GM12878 (cell line): ENCODE measurements at regions not wholly inside any gene's neighbourhood (a gene's known extent, or its start where the extent isn't known, plus 50 kb on each side); places are given as distances from the start of the nearest gene placed in this dataset.

Experiments used
- ATAC-seq: fragments of 200-7000 bp; cut with Tn5 transposase; 3 replicates; pipeline ENCODE4 v1.9.1; 2020; ENCODE audit warnings: mild to moderate bottlenecking, moderate library complexity
- BruUV-seq: library from RNA; stranded (reverse); fragments of 400-500 nt; replicated peaks from 2 replicates; lab custom pipeline; 2021; lab: Mats Ljungman, UMichigan
- CTCF ChIA-PET: fragments of 300-600 bp; sonication (Branson Sonifier 250); formaldehyde crosslinking; extraction: SDS; loops from one replicate; lab custom pipeline; 2021; ENCODE audit warnings: inconsistent platforms; lab: Yijun Ruan, JAX
- POLR2A ChIA-PET: fragments of 350-600 bp; formaldehyde crosslinking; extraction: SDS; loops from one replicate; lab custom pipeline; 2021; ENCODE audit warnings: inconsistent platforms; lab: Charles Lee
- RAD21 ChIA-PET: fragments of 300-600 bp; sonication (Branson Sonifier 250); formaldehyde crosslinking; loops from one replicate; lab custom pipeline; 2023; ENCODE audit warnings: antibody characterized with exemption; ENCODE audit not compliant: unreplicated experiment; lab: Charles Lee
- SMC1A ChIA-PET: fragments of 300-600 bp; sonication (Branson Sonifier 250); formaldehyde crosslinking; loops from one replicate; lab custom pipeline; 2023; ENCODE audit not compliant: unreplicated experiment, uncharacterized antibody; lab: Charles Lee
- DNase-seq: peaks from one replicate; pipeline ENCODE4 v3.0.0-alpha.2; 2011; ENCODE audit warnings: low read depth, low spot score
- FAIRE-seq: peaks from 3 replicates; lab custom pipeline; 2011; peaks lifted over from hg19 to GRCh38; lab: Jason Lieb, UNC
- H2AFZ ChIP-seq: 2 replicates; pipeline ENCODE4 v1.6.0; 2011; ENCODE audit warnings: low read depth, low read length, control low read depth; ENCODE audit not compliant: control insufficient read depth
- H3K27ac ChIP-seq: 2 replicates; pipeline ENCODE4 v1.5.1; 2011; ENCODE audit warnings: control low read depth; ENCODE audit not compliant: control insufficient read depth, insufficient read depth
- H3K27me3 ChIP-seq, 2 experiments: replicated peaks in 1 of 2; 2 replicates each; pipeline versions ENCODE4 v1.6.0 to v1.6.1; 2011; ENCODE audit warnings: low read length in 1 of 2; ENCODE audit not compliant: control insufficient read depth in 2 of 2, insufficient read depth in 2 of 2
- H3K36me3 ChIP-seq, 2 experiments: 2 replicates each; pipeline ENCODE4 v1.5.1; 2011; ENCODE audit warnings: low read length in 1 of 2; ENCODE audit not compliant: control insufficient read depth in 2 of 2, insufficient read depth in 2 of 2
- H3K4me1 ChIP-seq: 2 replicates; pipeline ENCODE4 v1.6.1; 2011; ENCODE audit warnings: mild to moderate bottlenecking, low read length, moderate library complexity, mixed read lengths; ENCODE audit not compliant: control insufficient read depth, insufficient read depth
- H3K4me2 ChIP-seq: 2 replicates; pipeline ENCODE4 v1.6.0; 2011; ENCODE audit warnings: control low read depth; ENCODE audit not compliant: control insufficient read depth, insufficient read depth
- H3K4me3 ChIP-seq: fragments of 200-600 bp; sonication (generic); 2 replicates; pipeline ENCODE4 v1.5.1; 2016
- H3K79me2 ChIP-seq: 2 replicates; pipeline ENCODE4 v1.6.0; 2011; ENCODE audit warnings: low read length; ENCODE audit not compliant: control insufficient read depth, insufficient read depth
- H3K9ac ChIP-seq: 2 replicates; pipeline ENCODE4 v1.8.0; 2011; ENCODE audit warnings: low read length, control low read depth, mixed read lengths; ENCODE audit not compliant: control insufficient read depth, insufficient read depth
- H3K9me3 ChIP-seq: replicated peaks from 3 replicates; pipeline ENCODE4 v1.5.1; 2011; ENCODE audit warnings: mild to moderate bottlenecking, low read length; ENCODE audit not compliant: control insufficient read depth, insufficient read depth
- H4K20me1 ChIP-seq: 2 replicates; pipeline ENCODE4 v1.6.0; 2011; ENCODE audit not compliant: control insufficient read depth, insufficient read depth
- ATF2 ChIP-seq: IDR thresholded peaks from 2 replicates; pipeline ENCODE4 v1.6.1; 2012; ENCODE audit warnings: low read length, inconsistent platforms
- BCL11A ChIP-seq: IDR thresholded peaks from 2 replicates; pipeline ENCODE4 v1.6.1; 2011; ENCODE audit warnings: low read depth, low read length
- BHLHE40 ChIP-seq, 2 experiments: fragments of 450-650 bp in 1 of 2; IDR thresholded peaks; 2 replicates each; pipeline ENCODE4 v1.6.1; 2011 to 2017; ENCODE audit warnings: low read depth in 2 of 2, borderline replicate concordance in 1 of 2, improper control_type of control experiment in 1 of 2, low read length in 1 of 2, mild to moderate bottlenecking in 1 of 2
- CBX5 ChIP-seq: sonication (generic); IDR thresholded peaks from 2 replicates; pipeline ENCODE4 v1.6.1; 2016; ENCODE audit warnings: low read depth, moderate library complexity, mild to moderate bottlenecking, inconsistent platforms
- IKZF1 ChIP-seq: fragments of 450-650 bp; conservative IDR thresholded peaks from 2 replicates; pipeline ENCODE4 v1.6.1; 2017; ENCODE audit warnings: antibody characterized with exemption, mild to moderate bottlenecking
- IKZF2 ChIP-seq, 2 experiments: fragments of 450-650 bp; IDR thresholded peaks; 2 replicates each; pipeline ENCODE4 v1.6.1; 2017; ENCODE audit warnings: mild to moderate bottlenecking in 2 of 2, moderate library complexity in 2 of 2
- JUND ChIP-seq: IDR thresholded peaks from 2 replicates; pipeline ENCODE4 v1.6.1; 2012; ENCODE audit warnings: low read depth, mild to moderate bottlenecking, low read length, improper control_type of control experiment, moderate library complexity
- MEF2A ChIP-seq: IDR thresholded peaks from 2 replicates; pipeline ENCODE4 v1.6.1; 2011; ENCODE audit warnings: low read depth, mild to moderate bottlenecking, low read length, moderate library complexity; ENCODE audit not compliant: insufficient read depth
- POU2F2 ChIP-seq: IDR thresholded peaks from 3 replicates; pipeline ENCODE4 v1.6.1; 2011; ENCODE audit warnings: low read depth, mild to moderate bottlenecking, low read length, borderline replicate concordance
- RUNX3 ChIP-seq: IDR thresholded peaks from 2 replicates; pipeline ENCODE4 v1.6.1; 2012; ENCODE audit warnings: low read length, inconsistent platforms
- SMAD5 ChIP-seq: IDR thresholded peaks from 2 replicates; pipeline ENCODE4 v1.6.1; 2016; ENCODE audit warnings: antibody characterized with exemption, low read depth
- STAT3 ChIP-seq: IDR thresholded peaks from 2 replicates; pipeline ENCODE4 v1.6.1; 2011; ENCODE audit warnings: low read depth, low read length, improper control_type of control experiment
- TARDBP ChIP-seq: IDR thresholded peaks from 2 replicates; pipeline ENCODE4 v1.6.1; 2016; ENCODE audit warnings: borderline replicate concordance
- USF2 ChIP-seq: IDR thresholded peaks from 2 replicates; pipeline ENCODE4 v1.6.1; 2011; ENCODE audit warnings: low read depth, low read length, improper control_type of control experiment, borderline replicate concordance
- ZZZ3 ChIP-seq: IDR thresholded peaks from 2 replicates; pipeline ENCODE4 v1.6.1; 2011; ENCODE audit warnings: low read depth; ENCODE audit not compliant: control insufficient read depth, insufficient read length
- WGBS: methylation state at CpG from one replicate; pipeline ENCODE4 v1.1.6; 2016; ENCODE audit warnings: low lambda C conversion rate; ENCODE audit not compliant: insufficient replicate concordance, insufficient coverage; ENCODE audit errors: missing lambda C conversion rate; 5-methylcytosine and 5-hydroxymethylcytosine counted together
- in situ Hi-C: fragments of 300-500 bp; cut with MboI; formaldehyde crosslinking; loops from 9 replicates; pipeline ENCODE4 v1.14.3; 2018; ENCODE audit warnings: mixed read lengths
- intact Hi-C: fragments of 100-400 bp; cut with micrococcal nuclease; formaldehyde crosslinking; loops from one replicate; pipeline ENCODE4 v1.14.2; 2022; ENCODE audit not compliant: unreplicated experiment
- TF ChIP-seq, protein P1 (sequence below): fragments of 450-650 bp; IDR thresholded peaks from 2 replicates; pipeline ENCODE4 v1.6.1; 2016; ENCODE audit warnings: mild to moderate bottlenecking

DNA sequence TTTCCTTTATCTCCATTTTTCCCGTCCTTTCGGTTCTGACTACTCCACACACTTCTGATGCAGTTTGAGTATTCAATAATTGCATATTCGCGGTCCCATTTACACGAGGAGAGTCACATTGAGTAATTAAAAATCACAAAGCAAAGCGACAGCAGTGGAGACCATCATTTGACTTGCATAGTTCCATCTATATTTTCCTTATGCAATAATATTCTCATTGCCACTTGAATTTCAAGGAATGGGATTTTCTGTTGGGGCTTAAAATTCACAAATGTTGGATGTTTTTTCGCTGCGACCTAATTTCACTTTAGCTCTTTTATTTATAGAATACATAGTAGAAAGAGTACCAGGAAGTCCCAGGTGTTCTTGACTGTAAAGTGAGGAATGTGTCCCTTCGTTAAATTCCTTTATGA lies 186.8 kb downstream of the ZEB2 start (continued):
- no peak for TF ChIP-seq SMAD5
- no peak for TF ChIP-seq TARDBP
- TF ChIP-seq, all 136 proteins: peak for 0

- ChIA-PET CTCF (interaction anchor here (0.8 to 1.9 kb wide), 5 partner anchors 9 to 76 kb away, joined by 3 to 5 read pairs (median 3); no protein-coding TSS in a partner anchor), RAD21 (interaction anchor here (0.7 to 2.2 kb wide), 9 partner anchors 32 to 1420 kb away, joined by 3 to 20 read pairs (median 4); no protein-coding TSS in a partner anchor), POLR2A (interaction anchor here (0.6 to 1.2 kb wide), 3 partner anchors 9 to 25 kb away, joined by 3 to 4 read pairs (median 3); no protein-coding TSS in a partner anchor), SMC1A (interaction anchor here (1.0 to 3.5 kb wide), 10 partner anchors 10 to 104 kb away, joined by 3 to 17 read pairs (median 4); no protein-coding TSS in a partner anchor)
- Histone ChIP-seq H3K36me3 (no peaks in the 10 kb centered on the region), H3K27ac (peak overlapping the region; percentile 78), H3K9ac (peak overlapping the region; percentile 90), H2AFZ (peak overlapping the region; percentile 95), H3K4me2 (peak overlapping the region; percentile 89), H4K20me1 (no peaks in the 10 kb centered on the region), H3K4me1 (peaks cover 8% of the 10 kb centered on the region), H3K27me3 (no peaks in the 10 kb centered on the region), H3K4me3 (peak overlapping the region; percentile 56; the same call in 1 of the 2 replicates), H3K9me3 (peaks cover 4% of the 10 kb centered on the region), H3K79me2 (peaks cover 23% of the 10 kb centered on the region)
- in situ Hi-C loops = no loop called here
- intact Hi-C loops = loop anchor here (1.0 to 5.0 kb wide), 3 partner anchors 26 to 170 kb away; no protein-coding TSS in a partner anchor
- WGBS = under 1% methylated on average over 28 of the region's 77 CpGs
- FAIRE-seq (no peak), ATAC-seq (peak; percentile 90), DNase-seq (no peak)
- BruUV-seq = no TSS peak
- TF ChIP-seq, protein P1, sequence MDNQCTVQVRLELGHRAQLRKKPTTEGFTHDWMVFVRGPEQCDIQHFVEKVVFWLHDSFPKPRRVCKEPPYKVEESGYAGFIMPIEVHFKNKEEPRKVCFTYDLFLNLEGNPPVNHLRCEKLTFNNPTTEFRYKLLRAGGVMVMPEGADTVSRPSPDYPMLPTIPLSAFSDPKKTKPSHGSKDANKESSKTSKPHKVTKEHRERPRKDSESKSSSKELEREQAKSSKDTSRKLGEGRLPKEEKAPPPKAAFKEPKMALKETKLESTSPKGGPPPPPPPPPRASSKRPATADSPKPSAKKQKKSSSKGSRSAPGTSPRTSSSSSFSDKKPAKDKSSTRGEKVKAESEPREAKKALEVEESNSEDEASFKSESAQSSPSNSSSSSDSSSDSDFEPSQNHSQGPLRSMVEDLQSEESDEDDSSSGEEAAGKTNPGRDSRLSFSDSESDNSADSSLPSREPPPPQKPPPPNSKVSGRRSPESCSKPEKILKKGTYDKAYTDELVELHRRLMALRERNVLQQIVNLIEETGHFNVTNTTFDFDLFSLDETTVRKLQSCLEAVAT = peak; percentile 51; the same call in 1 of the 2 replicates
- TF ChIP-seq RUNX3 (no peak), ZZZ3 (no peak), STAT3 (no peak), BHLHE40 (IDR thresholded peaks at IDR 0.05; ENCODE audit: borderline replicate concordance in 1 of 2, low read depth in 2 of 2, low read length in 1 of 2) (peak in 1 of 2 experiments; percentile 53; a peak in 1 of 4 replicates), JUND (no peak), CBX5 (no peak), USF2 (no peak), MEF2A (0 out of 2 replicates have a peak, but pooled peaks have one; percentile 25), IKZF2 (IDR thresholded peaks at IDR 0.05) (peak; percentile 33 to 34; a peak in 2 of 4 replicates), POU2F2 (no peak), ATF2 (no peak), BCL11A (no peak), IKZF1 (peak; percentile 58; the same call in 1 of the 2 replicates), SMAD5 (no peak)
Observed at GRCh38 chr2:144332356-144333142, 187.4 kb downstream of the ZEB2 start.
